Cardiac fibroblast (primary cell): ENCODE measurements at regions not wholly inside any gene's neighbourhood (a gene's known extent, or its start where the extent isn't known, plus 50 kb on each side); places are given as distances from the start of the nearest gene placed in this dataset.

ENCODE experiments used
- DNase-seq, 2 donors: peaks; one replicate each; pipeline versions ENCODE4 v3.0.0 to v3.0.0-alpha.2; 2010; ENCODE audit warnings: low read depth in 2 of 2
- H3K4me3 ChIP-seq, 2 donors: replicated peaks in 1 of 2; 1 replicate in 1 of 2; 2 replicates in 1 of 2; pipeline ENCODE4 v1.5.1; 2011; ENCODE audit warnings: low read depth in 2 of 2, low read length in 2 of 2, mild to moderate bottlenecking in 2 of 2, moderate library complexity in 1 of 2
- CTCF ChIP-seq: IDR thresholded peaks from one replicate; pipeline ENCODE4 v1.5.1; 2011; ENCODE audit warnings: low read depth, mild to moderate bottlenecking, low read length, inconsistent platforms

DNA sequence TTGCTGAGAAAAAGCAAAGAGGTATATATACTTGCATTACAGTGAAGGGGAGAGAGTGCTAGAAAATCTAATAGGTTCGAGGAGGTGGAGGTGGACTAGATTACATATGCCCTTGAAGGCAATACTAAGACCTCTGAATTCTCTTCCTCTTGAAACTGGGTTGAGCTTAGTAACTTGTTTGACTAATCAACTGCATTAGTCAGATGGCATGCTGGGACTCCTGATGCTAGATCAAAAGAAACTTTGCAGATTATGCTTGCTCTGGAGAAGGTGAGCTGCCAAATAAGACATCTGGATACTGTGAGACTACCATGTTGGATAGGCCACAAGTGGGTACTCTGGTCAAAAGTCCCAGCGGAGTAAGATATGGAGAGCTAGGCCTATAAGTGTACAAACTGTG lies 331.3 kb downstream of the KLF5 start:
- DNase-seq: no peak
- H3K4me3 ChIP-seq: no peak overlapping the region
- no peak for TF ChIP-seq CTCF

- no peak for TF ChIP-seq CTCF
- H3K4me3 ChIP-seq: no peak overlapping the region
- no peak for DNase-seq
Observed at GRCh38 chr13:73388586-73388985, 329.8 kb downstream of the KLF5 start.

- no peak for TF ChIP-seq CTCF
- H3K4me3 ChIP-seq: no peak overlapping the region
- no peak for DNase-seq
Observed at GRCh38 chr13:73387318-73387717, 328.5 kb downstream of the KLF5 start.

DNA sequence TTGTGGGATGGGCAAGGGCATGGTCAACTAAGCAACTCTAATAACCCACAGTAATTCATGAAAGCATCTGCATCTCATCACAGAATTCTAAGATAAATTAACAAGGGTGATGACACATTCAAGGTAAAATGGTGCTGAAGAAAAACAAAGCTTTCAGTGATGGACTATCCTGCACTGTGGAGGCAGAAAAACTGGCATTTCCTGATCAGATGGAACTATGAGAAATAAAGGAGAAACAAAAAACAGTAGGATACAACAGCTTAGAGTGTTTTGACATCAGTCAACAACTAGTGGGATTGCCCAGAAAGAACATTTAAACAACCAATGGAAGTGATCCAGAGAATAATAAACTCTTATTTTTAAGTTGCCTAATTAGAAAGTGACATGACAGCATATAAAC lies 327.0 kb downstream of the KLF5 start:
- no peak for TF ChIP-seq CTCF
- no peak overlapping the region for H3K4me3 ChIP-seq
- no peak for DNase-seq

DNA sequence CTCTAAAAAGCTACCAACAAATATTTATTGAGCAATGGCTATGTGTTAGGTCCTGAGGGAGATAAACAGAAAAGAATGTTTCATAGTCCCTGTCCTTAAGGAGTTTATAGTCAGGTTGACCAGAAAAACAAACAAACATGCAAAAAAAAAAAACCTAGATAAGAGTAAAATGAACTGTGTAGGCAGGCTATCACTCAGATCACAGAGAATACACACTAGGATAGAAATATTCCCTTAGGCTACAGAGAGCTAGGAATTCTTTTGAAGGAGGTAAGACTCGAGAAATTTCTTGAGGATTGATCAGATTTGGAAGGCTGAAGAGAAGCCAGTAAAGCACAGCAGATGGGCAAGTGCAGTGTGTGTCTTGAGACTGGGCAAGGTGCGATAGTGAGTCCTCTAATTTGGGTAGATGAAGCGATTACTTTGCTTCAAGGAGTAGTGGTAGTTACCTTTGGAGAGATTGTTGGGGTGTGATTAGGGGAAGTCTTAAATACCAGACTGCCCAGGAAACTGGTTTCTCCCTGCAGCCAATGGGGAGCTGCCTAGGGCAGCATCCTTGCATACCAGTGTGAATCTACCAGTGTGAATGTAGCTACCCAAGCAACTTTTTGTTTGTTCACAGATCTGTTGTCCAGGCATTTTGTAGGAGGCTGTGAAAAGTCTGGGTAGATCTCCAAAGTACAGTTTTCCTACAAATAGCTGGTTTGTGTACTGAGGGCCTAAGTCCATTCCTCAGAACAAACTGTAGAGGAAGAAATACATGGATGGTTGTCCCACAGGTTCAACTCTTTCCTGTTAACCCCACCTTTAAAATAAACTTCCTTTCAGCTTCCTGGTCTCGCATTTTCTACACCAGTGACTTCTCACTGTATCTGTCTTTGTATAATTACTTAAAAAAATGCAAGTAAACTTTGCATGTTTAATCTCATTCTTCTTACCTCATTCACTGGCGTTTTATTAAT lies 314.1 kb downstream of the KLF5 start:
- TF ChIP-seq CTCF: no peak
- no peak overlapping the region for H3K4me3 ChIP-seq
- no peak for DNase-seq

- TF ChIP-seq CTCF: no peak
- no peak overlapping the region for H3K4me3 ChIP-seq
- no peak for DNase-seq
Observed at GRCh38 chr13:73370066-73370465, 311.3 kb downstream of the KLF5 start.
